Muscle of arm (tissue), 1 donor: ENCODE measurements at regions not wholly inside any gene's neighbourhood (a gene's known extent, or its start where the extent isn't known, plus 50 kb on each side); places are given as distances from the start of the nearest gene placed in this dataset.

Experiments
- DNase-seq: peaks from one replicate; pipeline ENCODE4 v3.0.0-alpha.2; 2013

- no peak for DNase-seq
Observed at GRCh38 chr10:125341611-125342010, 181.2 kb upstream of the CTBP2 start.

- no peak for DNase-seq
Observed at GRCh38 chr10:125340903-125341302, 180.5 kb upstream of the CTBP2 start.

- DNase-seq, result no peak
Observed at GRCh38 chr10:125337510-125337909, 177.1 kb upstream of the CTBP2 start.

GRCh38 chr10:125334545-125334944, 174.2 kb upstream of the CTBP2 start:
- no peak for DNase-seq

GRCh38 chr10:125333769-125334168, 173.4 kb upstream of the CTBP2 start:
- DNase-seq, result no peak

- DNase-seq, result no peak
Observed at GRCh38 chr10:125333209-125333591, 172.8 kb upstream of the CTBP2 start.

- DNase-seq, result no peak
Observed at GRCh38 chr10:125332548-125333208, 172.3 kb upstream of the CTBP2 start.

GRCh38 chr10:125331056-125331455, 170.7 kb upstream of the CTBP2 start:
- DNase-seq, result no peak

- no peak for DNase-seq
Observed at GRCh38 chr10:125329056-125329455, 168.7 kb upstream of the CTBP2 start.

- no peak for DNase-seq
Observed at GRCh38 chr10:125325326-125325725, 165.0 kb upstream of the CTBP2 start.

- no peak for DNase-seq
Observed at GRCh38 chr10:125316436-125316835, 156.1 kb upstream of the CTBP2 start.

- no peak for DNase-seq
Observed at GRCh38 chr10:125300937-125301336, 140.6 kb upstream of the CTBP2 start.

- no peak for DNase-seq
Observed at GRCh38 chr10:125299461-125299860, 139.1 kb upstream of the CTBP2 start.

GRCh38 chr10:125296598-125296997, 136.2 kb upstream of the CTBP2 start:
- DNase-seq, result no peak

- no peak for DNase-seq
Observed at GRCh38 chr10:125294109-125294508, 133.7 kb upstream of the CTBP2 start.

- DNase-seq, result no peak
Observed at GRCh38 chr10:125291836-125292235, 131.5 kb upstream of the CTBP2 start.

GRCh38 chr10:125289461-125289860, 129.1 kb upstream of the CTBP2 start:
- DNase-seq, result no peak

- no peak for DNase-seq
Observed at GRCh38 chr10:125284875-125285597, 124.7 kb upstream of the CTBP2 start.

GRCh38 chr10:125283836-125284614, 123.7 kb upstream of the CTBP2 start:
- DNase-seq, result no peak

GRCh38 chr10:125283191-125283835, 123.0 kb upstream of the CTBP2 start:
- DNase-seq, result no peak

- DNase-seq, result no peak
Observed at GRCh38 chr10:125281091-125281490, 120.7 kb upstream of the CTBP2 start.

- no peak for DNase-seq
Observed at GRCh38 chr10:125276133-125276532, 115.8 kb upstream of the CTBP2 start.
